ENCODE measurements at regions not wholly inside any gene's neighbourhood (a gene's known extent, or its start where the extent isn't known, plus 50 kb on each side); places are given as distances from the start of the nearest gene placed in this dataset.

DNA sequence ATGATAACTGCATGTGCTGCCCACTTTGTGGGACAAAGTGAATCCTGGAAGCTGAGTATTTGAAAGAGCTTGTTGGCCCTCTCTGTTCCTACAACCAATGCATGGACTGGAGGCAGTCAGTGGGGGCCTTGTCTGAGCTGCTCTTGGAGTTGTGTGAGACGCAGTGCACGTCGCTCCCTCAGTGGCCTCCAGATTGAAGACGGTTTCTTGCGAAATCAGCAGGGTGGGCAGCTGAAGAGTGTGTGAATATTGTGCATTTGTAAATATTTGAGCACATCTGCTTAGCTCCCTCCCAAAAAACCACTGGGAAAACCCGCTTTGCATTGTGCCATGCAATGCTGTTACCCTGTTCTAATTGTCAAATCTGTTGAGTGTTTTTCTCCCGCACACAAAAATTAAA is 782.8 kb downstream of the PLCL1 start:
- dilution Hi-C loops (cut with MboI; ENCODE audit: extremely low pct_ligation_motif_present, low sequenced_read_pairs) = no loop called here
- no peaks in the 10 kb centered on the region for H3K4me1 ChIP-seq (ENCODE audit: control insufficient read depth, extremely low read depth, insufficient read depth, low read length)

DNA sequence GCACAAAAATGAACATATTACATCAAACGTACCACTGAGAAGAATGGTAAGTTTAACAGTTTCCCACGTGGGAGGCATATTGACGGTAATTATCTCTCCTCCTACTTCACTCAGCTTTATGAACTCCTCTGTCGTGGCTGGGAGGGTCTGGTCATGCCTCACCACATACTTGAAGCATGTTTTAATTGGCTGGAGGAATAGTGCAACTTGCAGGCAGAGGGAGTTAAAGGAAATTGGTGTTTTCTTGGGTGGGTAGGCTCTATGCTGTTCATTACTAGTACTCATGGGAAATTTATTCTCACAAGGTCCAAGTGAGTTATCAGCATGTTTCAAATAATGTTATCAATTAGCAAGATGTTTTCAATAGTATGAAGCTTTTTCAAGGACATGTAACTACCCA is 767.0 kb downstream of the PLCL1 start:
- H3K9me3 ChIP-seq (ENCODE audit: control insufficient read depth, low read depth, low read length) = no peaks in the 10 kb centered on the region
- dilution Hi-C loops (cut with MboI; ENCODE audit: extremely low pct_ligation_motif_present, low sequenced_read_pairs) = no loop called here
- no peaks in the 10 kb centered on the region for H4K20me1 ChIP-seq (ENCODE audit: control insufficient read depth, extremely low read depth, insufficient read depth, low read length)
- FAIRE-seq (no peak), DNase-seq (ENCODE audit: low read depth, low spot score) (no peak)
- H2AFZ ChIP-seq (ENCODE audit: control insufficient read depth, low read length) = no peak overlapping the region
- no peak overlapping the region for H3K4me3 ChIP-seq (ENCODE audit: control insufficient read depth in 2 of 3, extremely low read depth in 1 of 3, insufficient read depth in 2 of 3, low read depth in 1 of 3, low read length in 3 of 3)
- H3K27ac ChIP-seq (ENCODE audit: control insufficient read depth, insufficient read depth, low read length) = no peak overlapping the region
- H3K9ac ChIP-seq (ENCODE audit: control insufficient read depth, extremely low read depth, insufficient read depth, low read length) = no peak overlapping the region
- no peaks in the 10 kb centered on the region for H3K4me1 ChIP-seq (ENCODE audit: control insufficient read depth, extremely low read depth, insufficient read depth, low read length)
- no peaks in the 10 kb centered on the region for H3K27me3 ChIP-seq (ENCODE audit: control insufficient read depth, extremely low read depth, insufficient read depth, low read length)
- no peaks in the 10 kb centered on the region for H3K9me1 ChIP-seq (ENCODE audit: control insufficient read depth, extremely low read depth, insufficient read depth, low read length)
- H3K79me2 ChIP-seq (ENCODE audit: control insufficient read depth, insufficient read depth, low read length) = no peaks in the 10 kb centered on the region
- no peak for TF ChIP-seq EZH2 (IDR thresholded peaks at IDR 0.05; ENCODE audit: low read length)
- TF ChIP-seq, protein P1, sequence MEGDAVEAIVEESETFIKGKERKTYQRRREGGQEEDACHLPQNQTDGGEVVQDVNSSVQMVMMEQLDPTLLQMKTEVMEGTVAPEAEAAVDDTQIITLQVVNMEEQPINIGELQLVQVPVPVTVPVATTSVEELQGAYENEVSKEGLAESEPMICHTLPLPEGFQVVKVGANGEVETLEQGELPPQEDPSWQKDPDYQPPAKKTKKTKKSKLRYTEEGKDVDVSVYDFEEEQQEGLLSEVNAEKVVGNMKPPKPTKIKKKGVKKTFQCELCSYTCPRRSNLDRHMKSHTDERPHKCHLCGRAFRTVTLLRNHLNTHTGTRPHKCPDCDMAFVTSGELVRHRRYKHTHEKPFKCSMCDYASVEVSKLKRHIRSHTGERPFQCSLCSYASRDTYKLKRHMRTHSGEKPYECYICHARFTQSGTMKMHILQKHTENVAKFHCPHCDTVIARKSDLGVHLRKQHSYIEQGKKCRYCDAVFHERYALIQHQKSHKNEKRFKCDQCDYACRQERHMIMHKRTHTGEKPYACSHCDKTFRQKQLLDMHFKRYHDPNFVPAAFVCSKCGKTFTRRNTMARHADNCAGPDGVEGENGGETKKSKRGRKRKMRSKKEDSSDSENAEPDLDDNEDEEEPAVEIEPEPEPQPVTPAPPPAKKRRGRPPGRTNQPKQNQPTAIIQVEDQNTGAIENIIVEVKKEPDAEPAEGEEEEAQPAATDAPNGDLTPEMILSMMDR (optimal IDR thresholded peaks at IDR 0.05 in 1 of 3, IDR thresholded peaks at IDR 0.05 in 1 of 3, conservative IDR thresholded peaks at IDR 0.05 in 1 of 3; ENCODE audit: extremely low read depth in 1 of 3, insufficient read depth in 2 of 3, low read length in 3 of 3) = no peak
- no peaks in the 10 kb centered on the region for H3K36me3 ChIP-seq (ENCODE audit: control insufficient read depth in 2 of 2, extremely low read depth in 1 of 2, insufficient read depth in 2 of 2, low read length in 2 of 2)
- H3K4me2 ChIP-seq (ENCODE audit: control insufficient read depth, extremely low read depth, insufficient read depth, low read depth, low read length) = no peak overlapping the region

More for the DNA sequence above, 782.8 kb downstream of the PLCL1 start:
- Histone ChIP-seq H3K9me1 (ENCODE audit: control insufficient read depth, extremely low read depth, insufficient read depth, low read length) (no peaks in the 10 kb centered on the region), H3K4me2 (ENCODE audit: control insufficient read depth, extremely low read depth, insufficient read depth, low read depth, low read length) (no peak overlapping the region), H3K79me2 (ENCODE audit: control insufficient read depth, insufficient read depth, low read length) (no peaks in the 10 kb centered on the region), H3K9ac (ENCODE audit: control insufficient read depth, extremely low read depth, insufficient read depth, low read length) (no peak overlapping the region), H3K9me3 (ENCODE audit: control insufficient read depth, low read depth, low read length) (no peaks in the 10 kb centered on the region), H3K27ac (ENCODE audit: control insufficient read depth, insufficient read depth, low read length) (no peak overlapping the region), H3K36me3 (ENCODE audit: control insufficient read depth in 2 of 2, extremely low read depth in 1 of 2, insufficient read depth in 2 of 2, low read length in 2 of 2) (no peaks in the 10 kb centered on the region), H3K27me3 (ENCODE audit: control insufficient read depth, extremely low read depth, insufficient read depth, low read length) (no peaks in the 10 kb centered on the region), H4K20me1 (ENCODE audit: control insufficient read depth, extremely low read depth, insufficient read depth, low read length) (no peaks in the 10 kb centered on the region), H3K4me3 (ENCODE audit: control insufficient read depth in 2 of 3, extremely low read depth in 1 of 3, insufficient read depth in 2 of 3, low read depth in 1 of 3, low read length in 3 of 3) (no peak overlapping the region), H2AFZ (ENCODE audit: control insufficient read depth, low read length) (no peak overlapping the region)
- TF ChIP-seq, protein P1 (optimal IDR thresholded peaks at IDR 0.05 in 1 of 3, IDR thresholded peaks at IDR 0.05 in 1 of 3, conservative IDR thresholded peaks at IDR 0.05 in 1 of 3; ENCODE audit: extremely low read depth in 1 of 3, insufficient read depth in 2 of 3, low read length in 3 of 3) = no peak
- no peak for TF ChIP-seq EZH2 (IDR thresholded peaks at IDR 0.05; ENCODE audit: low read length)
- DNase-seq (ENCODE audit: low read depth, low spot score) (no peak), FAIRE-seq (no peak)

Measured in keratinocyte (primary cell).